NCI-H748 (cell line): ENCODE measurements at regions not wholly inside any gene's neighbourhood (a gene's known extent, or its start where the extent isn't known, plus 50 kb on each side); places are given as distances from the start of the nearest gene placed in this dataset.
A peak's percentile ranks its signal among the peaks of the same experiment; 100 is the strongest.

Experiments used
- DNase-seq: peaks from one replicate; lab custom pipeline; 2025; ENCODE audit not compliant: unreplicated experiment; lab: John Stamatoyannopoulos, UW

GRCh38 chr5:155831491-155831890, 495.5 kb upstream of the SGCD start:
- DNase-seq = no peak

- peak; percentile 50 for DNase-seq
These were observed 493.7 kb upstream of the SGCD start for GRCh38 chr5:155833287-155833686.

DNA sequence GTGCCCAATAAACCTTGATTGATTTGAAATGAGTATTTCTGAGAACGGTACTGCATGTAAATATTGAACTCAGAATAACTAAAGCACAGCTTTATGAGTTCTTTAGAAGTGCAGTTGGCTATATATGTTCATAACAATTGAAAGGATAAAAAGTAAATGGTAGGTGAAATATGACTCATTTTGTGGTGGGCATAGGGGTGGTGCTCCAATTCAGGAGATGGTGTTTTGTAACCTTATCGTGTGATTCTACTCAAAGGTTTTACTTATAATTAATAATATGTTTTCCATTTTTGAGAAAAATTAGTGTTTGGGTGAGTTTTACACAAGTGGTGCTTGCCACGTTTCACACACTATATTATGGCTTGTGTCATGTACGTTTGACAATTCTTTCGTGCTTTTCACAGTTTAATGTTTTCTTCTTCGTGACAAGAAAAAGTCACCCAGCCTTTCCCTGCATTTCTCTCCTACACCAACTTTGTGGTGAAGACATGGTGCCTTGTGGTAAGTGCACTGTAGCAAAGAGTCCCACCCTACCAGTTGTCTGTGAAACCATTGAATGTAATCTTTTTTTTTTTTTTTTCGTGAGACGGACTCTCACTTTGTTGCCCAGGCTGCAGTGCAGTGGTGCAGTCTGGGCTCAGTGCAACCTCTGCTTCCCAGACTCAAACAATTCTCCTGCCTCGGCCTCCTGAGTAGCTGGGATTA, 492.5 kb upstream of the SGCD start:
- no peak for DNase-seq

GRCh38 chr5:155836089-155836803, 490.7 kb upstream of the SGCD start:
- no peak for DNase-seq

DNA sequence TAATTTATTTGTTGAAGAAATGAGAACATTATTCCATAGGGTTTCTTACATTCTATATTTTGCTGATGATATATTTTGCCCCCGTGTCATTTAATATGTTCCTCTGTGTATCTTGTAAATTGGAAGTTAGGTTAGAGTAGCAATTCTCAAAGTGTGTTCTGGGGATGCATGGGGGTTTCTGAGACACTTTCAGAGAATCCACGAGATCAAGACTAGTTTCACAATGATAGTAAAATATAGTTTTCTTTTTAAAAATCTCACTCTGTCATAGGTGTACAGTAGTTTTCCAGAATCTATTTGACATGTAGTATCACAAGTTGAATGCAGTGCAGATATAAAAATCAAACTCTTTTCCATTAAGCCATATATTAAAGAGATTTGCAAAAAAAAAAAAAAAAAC, 488.6 kb upstream of the SGCD start:
- DNase-seq = no peak

DNA sequence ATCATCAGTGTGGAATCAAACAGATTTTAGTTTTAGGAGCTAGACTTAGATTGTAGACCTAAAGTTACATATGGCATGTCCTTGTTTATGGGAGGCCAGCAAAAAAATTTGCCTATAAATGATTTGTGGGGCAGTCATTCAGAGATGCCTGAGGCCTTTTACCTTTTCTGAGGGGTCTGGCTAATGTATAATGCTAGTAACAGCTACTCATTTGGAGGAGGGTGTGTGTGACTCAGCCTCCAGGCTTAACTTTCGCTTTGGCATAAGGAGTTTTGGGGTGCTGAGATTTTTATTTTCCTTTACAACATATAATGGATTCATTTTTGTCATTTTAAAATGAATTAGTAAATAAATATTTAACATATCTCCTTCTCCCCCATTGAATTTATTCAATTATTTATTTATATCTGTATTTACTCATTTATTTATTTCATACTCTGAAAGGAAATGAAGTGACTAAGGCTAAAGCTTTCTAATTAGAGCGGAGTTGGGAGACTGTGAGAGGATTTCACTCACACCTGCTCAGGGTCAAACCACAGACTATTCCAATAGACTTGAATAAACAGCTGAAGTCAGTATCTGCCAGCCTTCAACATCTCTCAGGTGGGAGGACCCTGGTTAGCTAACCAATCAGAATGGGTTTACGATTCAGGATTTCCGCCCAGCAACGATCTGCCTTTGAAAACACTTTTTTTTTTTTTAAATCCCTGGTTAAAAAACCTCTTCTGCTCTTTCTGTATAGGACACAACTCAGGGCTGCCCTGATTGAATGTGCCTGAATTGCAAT, 487.5 kb upstream of the SGCD start:
- DNase-seq = peak; percentile 83

DNA sequence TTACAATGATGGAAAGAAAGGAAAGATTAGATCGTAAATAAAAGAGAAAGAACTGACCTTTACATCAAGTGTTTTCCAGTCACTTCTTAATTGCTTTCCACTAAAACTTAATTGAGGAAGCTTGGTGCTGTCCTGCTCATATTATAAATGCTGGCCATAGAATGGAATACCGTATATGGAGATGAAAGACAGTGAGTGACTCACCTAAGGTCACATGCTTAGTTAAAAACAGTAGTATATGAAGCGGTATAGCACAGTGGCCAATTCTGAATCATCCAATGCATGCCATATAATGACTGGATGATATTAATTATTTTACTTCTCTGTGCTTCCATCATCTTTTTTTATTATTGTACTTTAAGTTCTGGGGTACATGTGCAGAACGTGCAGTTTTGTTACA, 482.4 kb upstream of the SGCD start:
- DNase-seq = no peak

GRCh38 chr5:155850370-155850769, 476.6 kb upstream of the SGCD start:
- DNase-seq = peak; percentile 89

- no peak for DNase-seq
These were observed 460.0 kb upstream of the SGCD start for GRCh38 chr5:155866971-155867370.

DNA sequence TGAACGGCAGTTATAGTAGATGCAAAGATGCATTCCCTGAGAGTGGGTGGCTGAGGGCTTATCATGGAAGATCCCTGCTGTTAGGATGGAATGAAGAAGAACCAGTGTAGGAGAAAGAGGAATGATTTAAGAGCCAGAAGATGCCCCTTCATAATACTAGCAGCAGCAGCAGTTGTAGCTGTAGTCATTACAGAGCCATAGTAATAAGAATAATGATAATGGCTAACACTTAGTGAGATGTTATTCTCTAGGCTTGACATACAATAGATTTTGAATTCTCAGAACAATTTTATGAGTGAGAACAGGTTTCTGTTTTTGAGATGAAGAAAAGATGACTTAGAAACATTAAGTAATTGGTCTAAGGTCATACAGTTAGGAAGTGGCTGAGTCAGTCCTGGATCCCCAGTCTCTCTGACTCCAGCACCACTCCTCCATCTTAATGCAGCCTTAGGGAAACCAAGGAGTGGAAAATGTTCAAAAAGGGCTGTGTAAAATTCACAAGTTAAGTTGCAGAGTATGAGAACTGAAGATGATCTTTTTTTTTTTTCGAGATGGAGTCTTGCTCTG, 459.4 kb upstream of the SGCD start:
- DNase-seq = no peak

DNA sequence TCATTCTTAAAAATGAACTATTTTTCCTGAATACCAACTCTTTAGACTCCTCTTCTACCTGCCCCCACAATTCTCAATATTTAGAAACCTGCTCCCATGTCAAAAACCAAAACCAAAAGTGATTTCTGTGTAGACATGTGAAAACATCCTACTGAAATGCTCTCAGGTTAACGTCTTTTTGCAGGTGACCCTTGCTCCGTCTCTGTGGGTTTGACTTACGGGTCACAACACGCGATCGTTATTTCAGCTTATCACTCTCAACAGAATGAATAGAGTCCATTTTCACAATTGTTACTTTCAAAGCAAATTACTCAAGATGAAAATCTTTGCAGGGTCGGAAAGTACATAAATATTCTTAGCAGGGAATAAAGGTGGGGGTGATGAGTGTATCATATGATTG, 456.3 kb upstream of the SGCD start:
- DNase-seq = no peak

- peak; percentile 21 for DNase-seq
These were observed 455.3 kb upstream of the SGCD start for GRCh38 chr5:155871623-155872022.

DNA sequence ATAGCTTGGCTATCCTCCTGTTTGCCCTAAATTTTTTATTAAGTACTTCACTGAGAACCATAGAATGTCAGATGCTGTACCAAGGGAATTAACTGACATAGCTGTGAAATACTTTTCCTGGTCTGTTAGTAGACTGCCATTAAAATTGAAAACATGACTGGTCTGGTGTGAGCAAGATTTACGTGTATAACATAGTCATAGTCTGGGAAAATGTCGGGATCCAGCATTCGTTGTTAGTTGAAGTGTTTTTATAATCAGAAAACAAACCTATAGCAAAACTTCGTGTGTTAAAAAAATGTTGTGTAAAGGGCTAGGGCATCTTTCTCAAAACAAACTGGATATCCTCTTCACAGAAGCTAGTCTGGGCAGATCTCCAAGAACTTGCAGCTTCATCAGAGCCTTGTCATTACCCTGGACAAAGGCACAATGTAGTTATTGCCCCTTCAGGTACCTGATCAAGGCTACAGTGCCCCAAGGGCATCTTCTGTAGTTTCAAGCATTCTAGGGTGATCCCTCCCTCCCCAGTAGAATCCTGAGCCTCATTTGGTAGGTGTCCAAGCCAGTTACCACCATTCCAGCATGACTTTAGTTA, 454.2 kb upstream of the SGCD start:
- DNase-seq = peak; percentile 86

- no peak for DNase-seq
These were observed 447.9 kb upstream of the SGCD start for GRCh38 chr5:155878991-155879575.

DNA sequence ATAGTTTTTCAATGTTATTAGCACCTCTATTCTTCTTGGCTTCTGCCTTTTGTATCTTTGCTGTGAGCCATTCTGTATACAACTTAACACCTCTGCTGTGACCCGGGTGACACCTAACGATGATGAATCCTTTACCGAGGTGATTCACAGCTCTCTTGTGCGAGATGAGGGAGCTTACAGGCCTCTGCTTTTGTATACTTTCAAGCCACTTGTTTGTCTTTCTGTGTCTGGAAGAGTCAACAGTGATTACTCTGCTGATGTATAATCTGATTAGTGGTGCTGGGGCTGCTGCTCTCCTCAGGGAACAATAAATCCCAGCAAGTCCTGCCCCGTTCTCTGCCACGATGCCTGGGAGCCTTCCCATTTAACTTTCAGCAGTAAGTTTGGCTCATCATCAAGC, 442.9 kb upstream of the SGCD start:
- DNase-seq = peak; percentile 67

GRCh38 chr5:155885199-155885598, 441.8 kb upstream of the SGCD start:
- DNase-seq = no peak

- DNase-seq = no peak
These were observed 440.5 kb upstream of the SGCD start for GRCh38 chr5:155886311-155887031.

DNA sequence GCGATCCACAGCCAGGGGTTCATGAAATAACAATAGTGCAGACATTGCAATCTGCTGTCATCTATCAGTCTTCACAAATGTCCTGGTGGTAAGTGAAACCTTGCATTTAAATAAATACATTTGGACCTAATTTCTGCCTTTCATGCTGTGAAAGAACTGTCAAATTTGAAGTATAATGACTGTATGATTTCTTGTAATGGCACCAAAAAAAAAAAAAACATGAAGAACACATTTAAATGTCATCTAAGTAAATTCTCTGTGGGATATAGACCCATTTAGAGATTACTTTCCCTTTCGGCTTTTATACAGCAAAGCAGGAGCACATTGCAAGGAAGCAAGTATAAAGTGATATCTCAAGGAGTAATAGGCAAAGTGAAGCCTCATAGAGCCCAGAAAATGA, 431.5 kb upstream of the SGCD start:
- DNase-seq = no peak

GRCh38 chr5:155897761-155898160, 429.2 kb upstream of the SGCD start:
- no peak for DNase-seq

DNA sequence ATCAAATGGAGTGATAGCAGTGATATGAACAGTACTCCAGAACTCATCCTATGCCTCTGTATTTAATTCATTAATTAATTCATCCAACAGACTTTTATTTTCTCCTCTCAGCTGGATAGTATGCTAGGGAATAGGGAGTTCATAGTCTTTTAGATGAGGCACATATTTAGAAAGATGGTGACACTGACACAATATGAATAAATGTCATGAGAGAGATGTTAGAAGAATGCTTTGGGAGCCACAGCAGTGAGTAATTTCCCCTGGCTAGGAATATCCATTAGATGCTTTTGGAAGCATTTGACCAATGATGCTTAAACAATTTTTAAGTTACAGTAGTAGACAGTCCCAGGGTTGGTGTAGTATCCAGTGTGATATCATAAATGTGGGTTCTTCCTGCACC, 428.7 kb upstream of the SGCD start:
- no peak for DNase-seq
